K562 (cell line): ENCODE measurements at regions not wholly inside any gene's neighbourhood (a gene's known extent, or its start where the extent isn't known, plus 50 kb on each side); places are given as distances from the start of the nearest gene placed in this dataset.

Experiments
- ATAC-seq: fragments of 200-7000 bp; cut with Tn5 transposase; 3 replicates; pipeline ENCODE4 v1.9.1; 2020; ENCODE audit warnings: moderate library complexity
- BruUV-seq: library from RNA; stranded (reverse); fragments of 400-500 nt; replicated peaks from 2 replicates; lab custom pipeline; 2021; lab: Mats Ljungman, UMichigan
- CTCF ChIA-PET: fragments of 300-600 bp; formaldehyde crosslinking; extraction: SDS; loops from one replicate; lab custom pipeline; 2021; ENCODE audit warnings: low intra/inter-chr PET ratio; lab: Yijun Ruan, JAX
- POLR2A ChIA-PET: fragments of 300-600, 350-650 bp; sonication (Branson Sonifier 250); formaldehyde crosslinking; extraction: SDS; loops from one replicate; lab custom pipeline; 2021; ENCODE audit warnings: antibody characterized with exemption, inconsistent platforms; lab: Yijun Ruan, JAX
- DNase-seq, 4 experiments: peaks; one replicate each; pipeline versions ENCODE4 v3.0.0 to v3.0.0-alpha.2; 2011 to 2018; ENCODE audit warnings: low spot score in 3 of 4, mixed read lengths in 3 of 4; ENCODE audit errors: extremely low read depth in 1 of 4
- FAIRE-seq: peaks from 2 replicates; lab custom pipeline; 2011; peaks lifted over from hg19 to GRCh38; lab: Jason Lieb, UNC
- H2AFZ ChIP-seq: 2 replicates; pipeline ENCODE4 v1.6.0; 2011; ENCODE audit warnings: low read depth, low read length, control low read depth, inconsistent platforms
- H3K27ac ChIP-seq: fragments of 200-600 bp; 3 replicates; pipeline ENCODE4 v1.8.0; 2011; ENCODE audit warnings: low read depth, mild to moderate bottlenecking, control low read depth, inconsistent platforms, low read length, moderate library complexity, mixed read lengths; ENCODE audit errors: extremely low read depth
- H3K27me3 ChIP-seq, 2 experiments: fragments of 300-600 bp in 1 of 2; 2 replicates in 1 of 2; 3 replicates in 1 of 2; pipeline versions ENCODE4 v1.6.0 to v1.8.0; 2011; ENCODE audit warnings: inconsistent platforms in 2 of 2, low read length in 2 of 2, mild to moderate bottlenecking in 1 of 2, mixed read lengths in 1 of 2, moderate library complexity in 1 of 2; ENCODE audit not compliant: control insufficient read depth in 2 of 2, insufficient read depth in 2 of 2
- H3K36me3 ChIP-seq: fragments of 300-600 bp; 3 replicates; pipeline ENCODE4 v1.8.0; 2011; ENCODE audit warnings: mild to moderate bottlenecking, low read length, inconsistent platforms; ENCODE audit not compliant: control insufficient read depth, insufficient read depth
- H3K4me1 ChIP-seq, 2 experiments: fragments of 200-600 bp in 1 of 2; replicated peaks in 1 of 2; 2 replicates in 1 of 2; 3 replicates in 1 of 2; pipeline versions ENCODE4 v1.5.1 to v1.8.0; 2011; ENCODE audit warnings: inconsistent platforms in 2 of 2, low read length in 2 of 2, mild to moderate bottlenecking in 1 of 2, mixed read lengths in 1 of 2, moderate library complexity in 1 of 2; ENCODE audit not compliant: control insufficient read depth in 2 of 2, insufficient read depth in 2 of 2
- H3K4me2 ChIP-seq: 2 replicates; pipeline ENCODE4 v1.6.1; 2011; ENCODE audit warnings: low read length, control low read depth, inconsistent platforms, mixed read lengths; ENCODE audit not compliant: insufficient read depth
- H3K4me3 ChIP-seq: fragments of 200-600 bp; sonication (generic), shearing (Covaris generic); 2 replicates; pipeline ENCODE4 v1.5.1; 2016; ENCODE audit warnings: control low read depth, inconsistent platforms
- H3K79me2 ChIP-seq: fragments of 200-600 bp; 3 replicates; pipeline ENCODE4 v1.8.0; 2011; ENCODE audit warnings: low read length, inconsistent platforms; ENCODE audit not compliant: control insufficient read depth, insufficient read depth
- H3K9ac ChIP-seq, 2 experiments: 2 replicates each; pipeline versions ENCODE4 v1.6.0 to v1.6.1; 2011; ENCODE audit warnings: low read depth in 2 of 2, low read length in 2 of 2, control low read depth in 1 of 2, inconsistent platforms in 1 of 2, mild to moderate bottlenecking in 1 of 2, mixed read lengths in 1 of 2; ENCODE audit not compliant: insufficient read depth in 1 of 2
- H3K9me1 ChIP-seq: one replicate; pipeline ENCODE4 v1.6.0; 2011; ENCODE audit warnings: inconsistent platforms, mild to moderate bottlenecking, low read length, moderate library complexity; ENCODE audit not compliant: control insufficient read depth, insufficient read depth
- H3K9me3 ChIP-seq: replicated peaks from 2 replicates; pipeline ENCODE4 v1.5.1; 2011; ENCODE audit warnings: low read depth, low read length, inconsistent platforms; ENCODE audit not compliant: control insufficient read depth, insufficient read depth
- H4K20me1 ChIP-seq: replicated peaks from 2 replicates; pipeline ENCODE4 v1.6.1; 2011; ENCODE audit warnings: low read length, inconsistent platforms, mixed read lengths; ENCODE audit not compliant: control insufficient read depth, insufficient read depth
- BRF2 ChIP-seq: IDR thresholded peaks from 3 replicates; pipeline ENCODE4 v1.6.1; 2011; ENCODE audit warnings: borderline replicate concordance, mild to moderate bottlenecking; ENCODE audit not compliant: insufficient read length, insufficient read depth
- MLLT1 ChIP-seq, 2 experiments: fragments of 450-650 bp; IDR thresholded peaks; 2 replicates each; pipeline ENCODE4 v1.6.1; 2016
- SP1 ChIP-seq: sonication (generic); formaldehyde crosslinking; IDR thresholded peaks from 2 replicates; pipeline ENCODE4 v1.8.1; 2022; ENCODE audit warnings: mild to moderate bottlenecking, missing genetic modification reagents
- SRSF7 ChIP-seq: fragments of 200-400 bp; formaldehyde crosslinking; optimal IDR thresholded peaks from 2 replicates; pipeline ENCODE3; 2017; ENCODE audit warnings: mild to moderate bottlenecking, low read depth, low read length
- WGBS: fragments of 100-300 bp; shearing (Covaris generic); methylation state at CpG from one replicate; pipeline ENCODE4 v1.1.6; 2016; ENCODE audit warnings: low coverage, mixed read lengths; ENCODE audit not compliant: insufficient coverage; ENCODE audit errors: missing lambda C conversion rate; 5-methylcytosine and 5-hydroxymethylcytosine counted together
- in situ Hi-C: fragments of 300-500 bp; cut with MboI; formaldehyde crosslinking; loops from 4 replicates; pipeline ENCODE4 v1.15.0; 2018; ENCODE audit warnings: inconsistent platforms, mixed read lengths
- intact Hi-C: fragments of 100-400 bp; cut with micrococcal nuclease; formaldehyde crosslinking; loops from 2 replicates; pipeline ENCODE4 v1.14.2; 2022

- Histone ChIP-seq H3K4me3 (no peak overlapping the region), H3K9me3 (no peaks in the 10 kb centered on the region), H3K4me1 (no peaks in the 10 kb centered on the region), H3K27ac (no peak overlapping the region), H3K27me3 (peaks cover 9 to 28% of the 10 kb centered on the region in 2 experiments; a peak in 4 of 5 replicates), H3K79me2 (no peaks in the 10 kb centered on the region), H3K36me3 (no peaks in the 10 kb centered on the region), H2AFZ (no peak overlapping the region), H3K9me1 (no peaks in the 10 kb centered on the region), H3K9ac (no peak overlapping the region), H4K20me1 (no peaks in the 10 kb centered on the region), H3K4me2 (no peak overlapping the region)
- CTCF ChIA-PET = no interaction called here
- TF ChIP-seq SRSF7 = no peak
- TF ChIP-seq SP1 = no peak
- no peak for TF ChIP-seq MLLT1 (IDR thresholded peaks at IDR 0.05)
- no peak for TF ChIP-seq BRF2
- intact Hi-C loops (no loop called here), in situ Hi-C loops (no loop called here)
- 0% methylated on average over 1 of the region's 1 CpG for WGBS
- POLR2A ChIA-PET = interaction anchor here (0.8 kb wide), 1 partner anchor 111 kb away, joined by 3 read pairs; no protein-coding TSS in a partner anchor
- BruUV-seq = no TSS peak
- ATAC-seq = no peak
- FAIRE-seq = no peak
- no peak for DNase-seq
Measured at GRCh38 chr15:88736204-88736603, 67.0 kb upstream of the ACAN start.
